ENCODE measurements at regions not wholly inside any gene's neighbourhood (a gene's known extent, or its start where the extent isn't known, plus 50 kb on each side); places are given as distances from the start of the nearest gene placed in this dataset.

- H3K36me3 ChIP-seq (replicated peaks; ENCODE audit: insufficient read depth, low read depth) = no peaks in the 10 kb centered on the region
- no peaks in the 10 kb centered on the region for H3K9me3 ChIP-seq (ENCODE audit: low read depth)
- H3K79me2 ChIP-seq = no peaks in the 10 kb centered on the region
- H3K27ac ChIP-seq = no peak overlapping the region
- H4K20me1 ChIP-seq (ENCODE audit: insufficient read depth, poor library complexity, severe bottlenecking) = no peaks in the 10 kb centered on the region
- WGBS (ENCODE audit: low lambda C conversion rate, missing lambda C conversion rate) = 94% methylated on average over 2 of the region's 2 CpGs
- H3K4me2 ChIP-seq = no peak overlapping the region
- no peaks in the 10 kb centered on the region for H3K9me2 ChIP-seq (replicated peaks; ENCODE audit: insufficient read depth)
- H3K4me3 ChIP-seq = no peak overlapping the region
- no peak for DNase-seq (ENCODE audit: low spot score)
- H2AFZ ChIP-seq = no peak overlapping the region
- TF ChIP-seq CTCF (IDR thresholded peaks at IDR 0.05; ENCODE audit: poor library complexity) (no peak), EZH2 (IDR thresholded peaks at IDR 0.05; ENCODE audit: borderline replicate concordance) (no peak), EZH2phosphoT487 (IDR thresholded peaks at IDR 0.05; ENCODE audit: low read depth, severe bottlenecking, unreplicated experiment) (no peak)
- H3K27me3 ChIP-seq = no peaks in the 10 kb centered on the region
- H3K4me1 ChIP-seq (ENCODE audit: insufficient read depth) = no peaks in the 10 kb centered on the region
Measured at GRCh38 chr2:220365023-220365422, 737.6 kb downstream of the SLC4A3 start.

GRCh38 chr2:220366765-220367164, 739.3 kb downstream of the SLC4A3 start:
- WGBS (ENCODE audit: low lambda C conversion rate, missing lambda C conversion rate) = 72% methylated on average over 1 of the region's 1 CpG
- H3K4me2 ChIP-seq = no peak overlapping the region
- H3K27ac ChIP-seq = no peak overlapping the region
- no peaks in the 10 kb centered on the region for H4K20me1 ChIP-seq (ENCODE audit: insufficient read depth, poor library complexity, severe bottlenecking)
- H3K27me3 ChIP-seq = no peaks in the 10 kb centered on the region
- H3K4me1 ChIP-seq (ENCODE audit: insufficient read depth) = no peaks in the 10 kb centered on the region
- H2AFZ ChIP-seq = no peak overlapping the region
- H3K9me3 ChIP-seq (ENCODE audit: low read depth) = no peaks in the 10 kb centered on the region
- no peak overlapping the region for H3K4me3 ChIP-seq
- H3K36me3 ChIP-seq (replicated peaks; ENCODE audit: insufficient read depth, low read depth) = no peaks in the 10 kb centered on the region
- peak; percentile 95 for TF ChIP-seq EZH2phosphoT487 (IDR thresholded peaks at IDR 0.05; ENCODE audit: low read depth, severe bottlenecking, unreplicated experiment)
- TF ChIP-seq CTCF (IDR thresholded peaks at IDR 0.05; ENCODE audit: poor library complexity) = no peak
- TF ChIP-seq EZH2 (IDR thresholded peaks at IDR 0.05; ENCODE audit: borderline replicate concordance) = no peak
- no peak for DNase-seq (ENCODE audit: low spot score)
- H3K9me2 ChIP-seq (replicated peaks; ENCODE audit: insufficient read depth) = no peaks in the 10 kb centered on the region
- no peaks in the 10 kb centered on the region for H3K79me2 ChIP-seq

GRCh38 chr2:220370764-220371163, 743.3 kb downstream of the SLC4A3 start:
- Histone ChIP-seq H3K4me1 (ENCODE audit: insufficient read depth) (no peaks in the 10 kb centered on the region), H4K20me1 (ENCODE audit: insufficient read depth, poor library complexity, severe bottlenecking) (no peaks in the 10 kb centered on the region), H3K4me3 (no peak overlapping the region), H3K27me3 (no peaks in the 10 kb centered on the region), H3K9me2 (replicated peaks; ENCODE audit: insufficient read depth) (no peaks in the 10 kb centered on the region), H3K4me2 (no peak overlapping the region), H3K27ac (no peak overlapping the region), H3K9me3 (ENCODE audit: low read depth) (no peaks in the 10 kb centered on the region), H2AFZ (no peak overlapping the region), H3K79me2 (no peaks in the 10 kb centered on the region), H3K36me3 (replicated peaks; ENCODE audit: insufficient read depth, low read depth) (no peaks in the 10 kb centered on the region)
- DNase-seq (ENCODE audit: low spot score) = no peak
- no peak for TF ChIP-seq EZH2phosphoT487 (IDR thresholded peaks at IDR 0.05; ENCODE audit: low read depth, severe bottlenecking, unreplicated experiment)
- TF ChIP-seq CTCF (IDR thresholded peaks at IDR 0.05; ENCODE audit: poor library complexity) = no peak
- no peak for TF ChIP-seq EZH2 (IDR thresholded peaks at IDR 0.05; ENCODE audit: borderline replicate concordance)

GRCh38 chr2:220371211-220371610, 743.8 kb downstream of the SLC4A3 start:
- no peak overlapping the region for H3K4me3 ChIP-seq
- DNase-seq (ENCODE audit: low spot score) = no peak

More at GRCh38 chr2:220371211-220371610, 743.8 kb downstream of the SLC4A3 start:
- no peak overlapping the region for H3K27ac ChIP-seq
- no peaks in the 10 kb centered on the region for H3K79me2 ChIP-seq
- H3K9me3 ChIP-seq (ENCODE audit: low read depth) = no peaks in the 10 kb centered on the region
- 64% methylated on average over 2 of the region's 2 CpGs for WGBS (ENCODE audit: low lambda C conversion rate, missing lambda C conversion rate)
- H3K27me3 ChIP-seq = no peaks in the 10 kb centered on the region
- no peaks in the 10 kb centered on the region for H3K36me3 ChIP-seq (replicated peaks; ENCODE audit: insufficient read depth, low read depth)
- no peaks in the 10 kb centered on the region for H3K4me1 ChIP-seq (ENCODE audit: insufficient read depth)
- no peaks in the 10 kb centered on the region for H3K9me2 ChIP-seq (replicated peaks; ENCODE audit: insufficient read depth)
- no peaks in the 10 kb centered on the region for H4K20me1 ChIP-seq (ENCODE audit: insufficient read depth, poor library complexity, severe bottlenecking)
- no peak for TF ChIP-seq CTCF (IDR thresholded peaks at IDR 0.05; ENCODE audit: poor library complexity)
- TF ChIP-seq EZH2phosphoT487 (IDR thresholded peaks at IDR 0.05; ENCODE audit: low read depth, severe bottlenecking, unreplicated experiment) = no peak
- no peak for TF ChIP-seq EZH2 (IDR thresholded peaks at IDR 0.05; ENCODE audit: borderline replicate concordance)
- H2AFZ ChIP-seq = no peak overlapping the region
- no peak overlapping the region for H3K4me2 ChIP-seq

All from hepatocyte (in vitro differentiated cells).